DMS153 treated with DMSO at 0.1 percent for 48 hours (cell line): ENCODE measurements at regions not wholly inside any gene's neighbourhood (a gene's known extent, or its start where the extent isn't known, plus 50 kb on each side); places are given as distances from the start of the nearest gene placed in this dataset.

Experiments used
- DNase-seq: peaks from one replicate; lab custom pipeline; 2025; ENCODE audit not compliant: unreplicated experiment; lab: John Stamatoyannopoulos, UW

GRCh38 chr6:165986914-165987482, 180.7 kb downstream of the TBXT start:
- DNase-seq: no peak

GRCh38 chr6:165986311-165986913, 181.2 kb downstream of the TBXT start:
- DNase-seq: no peak

DNA sequence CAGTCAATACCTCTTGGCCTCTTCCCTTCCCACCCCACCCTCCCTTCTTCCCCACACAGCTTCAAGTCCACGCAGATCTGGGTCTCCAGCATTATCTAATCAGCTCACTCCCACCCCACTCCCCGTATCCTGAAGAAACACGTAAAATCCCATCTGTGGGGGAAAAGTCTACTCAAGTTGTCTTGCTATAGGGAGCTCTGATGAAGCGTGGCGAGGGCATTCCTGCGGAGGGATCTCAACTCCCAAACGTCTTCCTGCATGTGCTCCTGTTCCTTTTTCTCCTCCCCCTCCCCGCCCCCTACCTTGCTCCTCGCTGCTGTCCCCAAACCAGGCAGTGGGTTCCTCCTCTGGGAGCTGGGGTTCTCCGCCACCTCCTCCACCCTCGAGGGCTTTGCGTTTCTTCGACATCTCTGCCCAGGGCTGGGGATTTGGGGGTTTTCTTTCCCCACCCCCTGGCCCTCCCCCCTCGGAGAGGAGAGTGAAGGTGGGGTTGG, 181.8 kb downstream of the TBXT start:
- DNase-seq: no peak

GRCh38 chr6:165985281-165985805, 182.3 kb downstream of the TBXT start:
- DNase-seq: no peak

DNA sequence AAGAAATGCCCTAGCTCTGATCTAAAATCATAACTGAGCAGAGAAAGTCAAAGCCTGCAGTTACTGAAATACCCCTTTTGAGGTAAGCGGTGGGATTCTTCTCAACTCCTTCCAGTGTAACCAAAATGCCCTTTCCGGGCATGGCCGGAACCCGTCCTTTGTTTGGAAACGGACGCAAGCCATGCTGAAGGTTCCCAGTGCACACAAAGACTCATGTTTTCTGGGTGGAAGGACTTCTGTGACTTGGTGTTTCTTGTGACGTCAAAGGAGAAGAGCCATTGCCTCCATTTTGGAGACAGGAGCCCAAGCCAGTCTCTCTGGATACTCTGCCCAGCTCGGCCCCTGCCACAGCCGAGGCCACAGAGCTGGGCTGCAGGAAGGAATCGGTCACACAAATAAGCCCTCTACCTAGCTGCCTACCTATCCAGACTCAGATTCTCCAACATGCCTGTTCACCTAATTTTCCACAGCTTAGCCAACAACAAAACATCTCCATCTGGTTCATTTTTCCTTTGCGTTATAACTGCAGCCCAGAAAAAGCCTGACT, 182.8 kb downstream of the TBXT start:
- no peak for DNase-seq

- DNase-seq: no peak
These were observed 184.3 kb downstream of the TBXT start for GRCh38 chr6:165983112-165984072.

DNA sequence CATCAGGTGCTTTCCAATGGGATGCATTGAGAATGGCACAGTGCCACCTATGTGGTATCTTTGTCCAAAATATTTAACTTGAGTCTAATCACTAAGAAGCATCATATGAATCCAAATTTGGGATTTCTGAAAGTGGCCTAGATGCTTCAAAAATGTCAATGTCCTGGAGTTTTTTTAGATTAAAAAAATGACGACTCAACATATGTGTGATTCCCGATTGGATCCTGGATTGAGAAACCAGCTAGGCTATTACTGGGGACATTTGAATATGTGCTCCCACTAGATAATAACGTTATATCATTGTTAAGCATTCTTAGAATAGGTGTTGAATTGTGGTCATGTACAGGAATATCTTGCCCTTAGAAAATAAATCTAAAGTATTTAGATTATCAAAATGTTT, 189.2 kb downstream of the TBXT start:
- DNase-seq: no peak

DNA sequence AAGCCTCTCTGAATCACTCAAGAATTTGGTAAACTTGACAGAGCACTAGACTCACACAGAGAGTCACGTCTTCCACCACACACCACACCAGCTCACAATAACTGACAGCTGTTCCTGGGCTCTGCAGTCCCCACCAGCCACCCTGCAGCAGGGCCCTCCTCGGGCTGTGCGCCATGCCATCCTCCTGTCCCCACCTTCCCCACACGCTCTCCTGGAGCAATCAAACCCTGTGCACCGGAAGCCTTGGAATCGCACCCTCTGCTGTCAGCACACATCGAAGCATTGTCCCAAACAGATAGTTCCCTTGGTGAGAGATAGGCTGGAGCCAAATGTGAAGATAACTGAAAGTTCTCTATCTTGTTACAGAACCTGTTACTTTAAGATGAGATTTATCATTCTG, 191.0 kb downstream of the TBXT start:
- no peak for DNase-seq

- DNase-seq: no peak
These were observed 192.8 kb downstream of the TBXT start for GRCh38 chr6:165974817-165975216.

DNA sequence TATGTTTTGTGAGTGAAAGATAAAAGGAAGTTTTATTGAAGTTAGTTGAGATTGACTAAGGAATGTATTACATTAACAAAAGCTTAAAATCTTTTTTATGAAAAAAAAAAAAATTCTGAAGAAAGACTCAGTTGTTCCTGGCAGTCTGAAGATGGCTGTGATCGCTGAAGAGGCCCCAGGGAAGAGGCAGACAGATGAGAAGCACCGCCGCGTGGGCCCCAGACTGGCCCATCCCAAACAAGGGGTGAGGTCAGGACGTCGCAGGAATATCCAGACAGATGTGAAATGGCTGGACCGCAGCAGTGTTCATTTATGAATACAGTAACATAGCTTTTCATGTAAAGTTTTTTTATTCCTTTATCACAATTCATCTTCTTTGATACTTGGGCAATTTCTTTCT, 194.2 kb downstream of the TBXT start:
- DNase-seq: no peak

- DNase-seq: no peak
These were observed 195.4 kb downstream of the TBXT start for GRCh38 chr6:165972139-165972802.

DNA sequence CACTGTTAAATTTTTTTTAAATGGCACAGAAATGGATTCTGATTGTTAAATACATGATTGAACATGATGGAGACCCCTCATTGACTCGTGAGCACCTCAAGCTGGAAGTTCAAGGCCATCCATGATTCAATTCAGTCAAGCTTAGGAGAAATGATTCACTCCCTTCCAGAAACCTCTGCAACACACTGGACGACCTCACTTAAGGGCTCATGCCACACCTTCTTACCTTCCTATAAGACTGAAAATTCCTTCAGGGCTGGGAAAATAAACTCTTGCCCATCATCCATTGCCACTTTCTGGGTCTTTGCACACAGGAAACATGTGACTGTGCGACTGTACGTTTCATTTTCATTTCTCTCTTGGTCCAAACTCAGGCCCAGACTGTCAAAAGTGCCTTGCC, 196.4 kb downstream of the TBXT start:
- DNase-seq: no peak

DNA sequence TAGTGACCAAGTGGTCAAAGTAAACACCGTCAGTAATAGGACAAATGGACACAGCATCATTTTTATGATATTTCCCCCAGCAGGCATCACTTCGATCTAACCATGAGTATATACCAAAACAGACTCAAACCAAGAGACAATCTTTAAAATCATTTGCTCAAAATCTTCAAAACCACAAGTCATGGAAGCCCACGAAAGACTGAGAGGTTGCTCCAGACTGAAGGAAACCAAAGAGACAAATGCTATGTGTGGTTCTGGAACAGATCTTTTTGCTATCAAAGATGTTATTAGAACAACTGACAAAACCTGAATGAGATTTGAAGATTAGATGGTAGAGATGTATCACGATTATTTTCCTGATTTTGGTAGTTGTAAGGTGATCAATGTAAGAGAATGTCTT, 197.7 kb downstream of the TBXT start:
- DNase-seq: no peak

DNA sequence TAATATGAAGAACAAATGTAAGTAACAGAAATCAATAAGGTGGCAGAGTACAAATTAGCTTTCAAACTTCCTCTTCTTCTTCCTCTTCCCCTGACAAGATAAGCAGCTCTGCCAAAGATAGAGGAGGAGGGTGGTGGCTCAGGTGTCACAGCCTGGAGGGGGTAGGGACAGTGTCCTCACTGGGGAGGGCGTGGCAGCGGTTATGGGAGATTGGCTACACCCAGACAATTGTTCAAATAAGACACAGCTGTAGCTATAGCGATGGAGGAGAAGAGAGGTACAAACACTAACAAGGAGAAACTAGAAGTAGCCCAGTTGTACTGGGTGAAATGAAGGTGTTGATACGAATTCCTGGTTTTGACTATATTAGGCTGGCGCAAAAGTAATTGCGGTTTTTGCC, 198.5 kb downstream of the TBXT start:
- DNase-seq: no peak

DNA sequence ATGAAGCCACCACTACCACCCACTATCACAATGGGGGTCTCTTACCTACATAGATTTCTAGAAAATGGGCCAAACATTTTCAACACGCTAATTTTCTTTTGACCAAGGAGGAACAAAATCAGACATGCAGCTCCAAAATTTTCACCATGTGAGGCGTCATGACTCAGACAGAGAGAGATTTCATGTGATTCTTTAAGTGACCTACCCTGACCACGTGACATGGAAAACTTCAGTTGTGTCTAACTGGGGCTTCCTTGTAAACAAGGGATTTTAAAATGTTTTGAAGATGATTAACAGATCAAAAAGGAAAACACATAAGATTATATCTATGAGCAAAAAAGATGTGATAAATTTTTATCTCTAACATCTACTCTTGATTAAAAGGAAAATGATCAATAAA, 199.2 kb downstream of the TBXT start:
- no peak for DNase-seq

DNA sequence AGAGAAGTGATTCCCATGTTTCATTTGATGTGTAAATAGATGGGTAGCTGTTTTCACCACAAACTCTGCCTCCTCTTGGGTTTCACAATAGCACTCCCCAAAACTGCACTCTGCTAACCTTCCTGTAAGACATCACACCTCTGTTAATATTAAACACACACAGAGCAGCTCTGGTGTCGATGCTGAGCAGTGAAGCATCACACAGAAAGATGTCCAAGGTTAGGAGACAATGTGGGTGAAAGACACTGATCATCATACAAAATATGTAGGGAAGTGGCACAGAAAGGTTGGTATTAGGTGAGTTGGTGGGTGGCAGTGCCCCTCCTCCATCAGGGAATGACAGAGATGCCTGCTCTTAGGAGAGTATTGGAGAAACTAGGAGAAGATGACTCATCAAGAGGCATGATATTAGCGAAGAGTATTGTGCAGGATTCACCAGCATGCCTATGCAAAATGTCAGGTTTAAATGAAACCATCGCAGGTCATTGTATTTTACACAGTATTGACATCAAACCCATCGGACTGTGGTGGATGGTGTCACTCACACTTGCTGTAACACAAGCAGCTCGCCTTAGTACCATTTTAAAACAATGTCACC, 199.7 kb downstream of the TBXT start:
- no peak for DNase-seq

DNA sequence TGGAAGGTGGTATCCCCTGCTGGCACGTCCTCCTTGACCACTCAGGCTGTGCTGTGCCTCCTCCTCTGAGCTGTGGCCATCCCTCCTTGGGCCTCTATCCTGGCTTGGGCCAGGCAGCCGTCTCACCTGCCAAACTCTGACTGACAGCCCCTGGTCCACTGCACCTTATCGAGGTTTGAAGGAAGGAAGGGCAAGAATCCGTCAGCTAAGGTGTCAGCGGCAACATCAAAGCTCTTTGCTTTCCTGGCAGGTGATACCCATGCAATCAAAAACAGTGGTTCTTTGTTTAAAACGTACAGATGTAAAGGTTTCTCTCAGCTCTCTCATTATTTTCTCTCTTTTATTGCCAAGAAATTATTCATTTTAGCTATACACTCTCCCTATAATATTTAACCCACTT, 203.9 kb downstream of the TBXT start:
- DNase-seq: no peak

DNA sequence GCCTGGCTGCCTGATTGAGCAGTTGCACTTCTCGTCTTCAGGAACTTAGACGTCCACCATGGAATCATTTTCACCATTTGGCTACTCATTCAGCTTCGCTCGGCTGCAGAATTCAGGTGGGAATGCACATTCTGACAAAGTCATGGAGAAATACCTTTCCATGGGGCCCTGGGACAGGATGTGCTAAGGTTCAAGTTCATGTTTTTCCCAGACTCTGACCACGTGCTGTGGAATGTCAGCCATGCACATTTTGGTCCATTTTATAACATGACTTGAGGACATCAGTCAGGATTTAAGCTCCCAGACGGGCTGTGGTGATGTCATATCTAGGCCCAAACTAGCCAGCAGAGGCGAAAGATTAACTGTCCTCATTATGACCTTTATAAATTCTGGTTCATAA, 205.3 kb downstream of the TBXT start:
- DNase-seq: no peak

DNA sequence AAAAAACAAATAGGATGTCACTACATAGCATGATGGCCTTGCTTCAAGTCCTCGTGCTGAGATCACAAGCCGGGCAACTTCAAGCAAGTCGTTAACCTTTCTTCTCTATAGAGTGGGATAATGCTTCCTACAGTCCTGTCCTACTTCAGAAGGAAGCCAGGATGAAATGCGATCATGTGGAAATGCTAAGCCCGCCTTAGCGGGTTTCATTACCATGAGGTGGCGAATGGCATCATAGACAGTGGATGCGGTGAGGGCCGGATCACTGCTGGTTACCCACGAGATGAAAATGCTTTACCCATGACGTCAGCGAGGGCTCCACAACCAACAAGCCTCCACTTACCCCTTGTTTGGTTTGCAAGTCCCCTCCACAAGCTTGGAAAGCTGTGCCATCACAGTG, 206.4 kb downstream of the TBXT start:
- DNase-seq: no peak

GRCh38 chr6:165960695-165961094, 207.0 kb downstream of the TBXT start:
- no peak for DNase-seq

DNA sequence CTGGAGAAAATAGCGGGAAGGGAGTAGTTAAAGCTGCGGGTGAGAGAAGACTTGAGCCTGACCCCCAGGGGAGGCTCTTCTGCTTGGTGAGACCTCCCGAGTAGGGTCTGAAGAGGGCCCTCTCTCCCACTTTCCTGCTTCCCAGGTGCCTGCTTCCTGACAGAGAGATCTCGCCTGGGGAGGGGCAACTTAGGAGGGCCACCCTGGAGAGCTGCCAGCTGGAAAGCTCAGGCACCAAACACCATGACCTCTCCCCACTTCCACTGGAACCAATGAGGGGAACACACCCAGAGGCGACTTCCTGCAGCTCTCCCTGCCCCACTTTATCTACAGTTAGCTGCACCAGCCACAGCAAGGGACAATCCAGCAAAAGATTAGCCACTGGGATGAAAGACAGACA, 208.0 kb downstream of the TBXT start:
- no peak for DNase-seq
